ENCODE measurements at regions not wholly inside any gene's neighbourhood (a gene's known extent, or its start where the extent isn't known, plus 50 kb on each side); places are given as distances from the start of the nearest gene placed in this dataset.

- Histone ChIP-seq H3K4me3 (no peak overlapping the region), H3K9me3 (no peaks in the 10 kb centered on the region), H3K36me3 (no peaks in the 10 kb centered on the region), H3K4me1 (peaks cover 0 to 21% (median 0%) of the 10 kb centered on the region in 6 donors), H3K27ac (no peak overlapping the region), H3K27me3 (replicated peaks in 1 of 7) (no peaks in the 10 kb centered on the region)
- whole genome bisulfite sequencing, 5 donors: 79 to 88% (median 82%) methylated on average over 5 of the region's 5 CpGs
- no peak for DNase-seq
- intact Hi-C loops (cut with DNase I; ENCODE audit: low total_unique reads): no loop called here
- no peak for TF ChIP-seq POLR2A (IDR thresholded peaks at IDR 0.05)
- no peak for TF ChIP-seq POLR2AphosphoS5 (IDR thresholded peaks at IDR 0.05)
- TF ChIP-seq CTCF (IDR thresholded peaks at IDR 0.05 in 8 of 11, conservative IDR thresholded peaks at IDR 0.05 in 3 of 11): no peak
Observed at GRCh38 chr1:87451229-87451920, 122.7 kb downstream of the LMO4 start.

DNA sequence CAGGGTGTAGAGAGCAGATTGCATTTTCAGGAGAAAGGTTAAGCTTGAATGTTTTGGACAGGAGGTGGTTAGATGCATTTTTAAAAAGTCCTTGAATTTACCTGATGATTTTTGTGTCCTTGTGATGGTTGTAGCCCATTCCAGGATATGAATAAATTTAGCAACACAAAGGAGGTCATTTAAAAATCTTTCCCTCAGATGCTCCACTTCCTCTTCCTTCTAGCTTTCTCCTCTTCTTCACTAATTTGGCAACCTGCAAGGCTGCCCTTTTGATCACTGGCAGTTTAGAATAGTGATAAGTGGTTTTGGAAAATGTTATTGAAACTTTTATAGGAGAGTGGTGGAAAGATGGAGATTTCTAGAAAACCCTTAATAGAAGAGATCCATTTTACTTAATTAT is 124.0 kb downstream of the LMO4 start:
- H3K4me3 ChIP-seq: no peak overlapping the region
- H3K9me3 ChIP-seq: no peaks in the 10 kb centered on the region
- TF ChIP-seq POLR2AphosphoS5 (IDR thresholded peaks at IDR 0.05): no peak
- no peak for TF ChIP-seq POLR2A (IDR thresholded peaks at IDR 0.05)
- no peak for TF ChIP-seq CTCF (IDR thresholded peaks at IDR 0.05 in 8 of 11, conservative IDR thresholded peaks at IDR 0.05 in 3 of 11)
- H3K4me1 ChIP-seq: peaks cover 0 to 21% (median 0%) of the 10 kb centered on the region in 6 donors
- H3K27ac ChIP-seq: no peak overlapping the region
- no peak for DNase-seq
- H3K36me3 ChIP-seq: no peaks in the 10 kb centered on the region
- H3K27me3 ChIP-seq (replicated peaks in 1 of 7): no peaks in the 10 kb centered on the region
- intact Hi-C loops (cut with DNase I; ENCODE audit: low total_unique reads): no loop called here

DNA sequence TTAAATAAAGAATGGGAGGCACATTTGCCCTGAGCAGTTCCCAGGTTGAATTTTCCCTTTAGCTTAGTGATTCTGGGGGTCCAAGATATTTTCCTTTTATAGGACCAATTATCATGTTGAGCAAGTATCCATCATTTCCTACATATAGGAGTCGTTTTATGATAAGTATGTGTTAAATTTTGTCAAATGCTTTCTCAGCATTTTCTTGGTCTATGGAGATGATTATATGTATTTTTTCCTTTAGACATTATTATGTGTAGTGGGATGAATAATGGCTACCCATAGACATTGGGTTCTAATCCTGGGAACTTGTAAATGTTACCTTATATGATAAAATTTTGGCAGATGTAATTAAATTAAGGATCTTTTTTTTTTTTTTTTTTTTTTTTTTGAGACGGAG is 128.7 kb downstream of the LMO4 start:
- TF ChIP-seq POLR2A (IDR thresholded peaks at IDR 0.05) (no peak), POLR2AphosphoS5 (IDR thresholded peaks at IDR 0.05) (no peak), CTCF (IDR thresholded peaks at IDR 0.05 in 8 of 11, conservative IDR thresholded peaks at IDR 0.05 in 3 of 11) (no peak)
- DNase-seq: no peak
- 30 to 82% (median 48%) methylated on average over 1 to 2 of the region's 2 CpGs for WGBS, 5 donors
- no peak overlapping the region for H3K27ac ChIP-seq
- H3K4me1 ChIP-seq: no peaks in the 10 kb centered on the region
- H3K36me3 ChIP-seq: no peaks in the 10 kb centered on the region
- no peaks in the 10 kb centered on the region for H3K27me3 ChIP-seq (replicated peaks in 1 of 7)
- intact Hi-C loops (cut with DNase I; ENCODE audit: low total_unique reads): no loop called here
- peaks cover 0 to 8% (median 0%) of the 10 kb centered on the region in 8 donors for H3K9me3 ChIP-seq
- no peak overlapping the region for H3K4me3 ChIP-seq

GRCh38 chr1:87462894-87463293 is 134.2 kb downstream of the LMO4 start:
- TF ChIP-seq POLR2A (IDR thresholded peaks at IDR 0.05) (no peak), CTCF (IDR thresholded peaks at IDR 0.05 in 8 of 11, conservative IDR thresholded peaks at IDR 0.05 in 3 of 11) (no peak), POLR2AphosphoS5 (IDR thresholded peaks at IDR 0.05) (no peak)
- WGBS, 5 donors: 73 to 86% (median 84%) methylated on average over 1 of the region's 1 CpG
- H3K9me3 ChIP-seq: peaks cover 0 to 8% (median 0%) of the 10 kb centered on the region in 8 donors
- DNase-seq: no peak
- H3K4me3 ChIP-seq: no peak overlapping the region
- H3K27me3 ChIP-seq (replicated peaks in 1 of 7): no peaks in the 10 kb centered on the region
- H3K36me3 ChIP-seq: no peaks in the 10 kb centered on the region
- intact Hi-C loops (cut with DNase I; ENCODE audit: low total_unique reads): no loop called here
- H3K27ac ChIP-seq: no peak overlapping the region
- no peaks in the 10 kb centered on the region for H3K4me1 ChIP-seq
